GM06990 (cell line): ENCODE measurements at regions not wholly inside any gene's neighbourhood (a gene's known extent, or its start where the extent isn't known, plus 50 kb on each side); places are given as distances from the start of the nearest gene placed in this dataset.

ENCODE experiments used
- DNase-seq: peaks from one replicate; pipeline ENCODE4 v3.0.0-alpha.2; 2011; ENCODE audit not compliant: insufficient read length; ENCODE audit errors: extremely low read depth
- H3K27me3 ChIP-seq: replicated peaks from 2 replicates; pipeline ENCODE4 v1.6.0; 2011; ENCODE audit warnings: low read length; ENCODE audit not compliant: control insufficient read depth, insufficient read depth
- H3K36me3 ChIP-seq: 2 replicates; pipeline ENCODE4 v1.5.1; 2011; ENCODE audit warnings: low read length; ENCODE audit not compliant: control insufficient read depth, insufficient read depth
- H3K4me3 ChIP-seq: replicated peaks from 2 replicates; pipeline ENCODE4 v1.5.1; 2011; ENCODE audit warnings: low read depth, mild to moderate bottlenecking, control low read depth, low read length
- CTCF ChIP-seq: IDR thresholded peaks from 2 replicates; pipeline ENCODE4 v1.5.1; 2011; ENCODE audit warnings: low read length, control low read depth, mild to moderate bottlenecking, inconsistent platforms; ENCODE audit not compliant: insufficient read depth, poor library complexity, severe bottlenecking

- no peaks in the 10 kb centered on the region for H3K27me3 ChIP-seq
- TF ChIP-seq CTCF, result no peak
- H3K4me3 ChIP-seq, result no peak overlapping the region
- H3K36me3 ChIP-seq, result no peaks in the 10 kb centered on the region
- DNase-seq, result no peak
These were observed 254.3 kb upstream of the SLITRK1 start for GRCh38 chr13:84136582-84136981.

GRCh38 chr13:84132491-84132890, 250.2 kb upstream of the SLITRK1 start:
- H3K27me3 ChIP-seq, result no peaks in the 10 kb centered on the region
- H3K36me3 ChIP-seq, result no peaks in the 10 kb centered on the region
- no peak overlapping the region for H3K4me3 ChIP-seq
- no peak for TF ChIP-seq CTCF
- DNase-seq, result no peak

GRCh38 chr13:84131249-84131648, 249.0 kb upstream of the SLITRK1 start:
- TF ChIP-seq CTCF, result no peak
- Histone ChIP-seq H3K4me3 (no peak overlapping the region), H3K27me3 (no peaks in the 10 kb centered on the region), H3K36me3 (no peaks in the 10 kb centered on the region)
- DNase-seq, result no peak

- TF ChIP-seq CTCF, result no peak
- Histone ChIP-seq H3K4me3 (no peak overlapping the region), H3K27me3 (no peaks in the 10 kb centered on the region), H3K36me3 (no peaks in the 10 kb centered on the region)
- no peak for DNase-seq
These were observed 248.3 kb upstream of the SLITRK1 start for GRCh38 chr13:84130495-84131114.

- TF ChIP-seq CTCF, result no peak
- H3K4me3 ChIP-seq, result no peak overlapping the region
- DNase-seq, result no peak
- no peaks in the 10 kb centered on the region for H3K27me3 ChIP-seq
- no peaks in the 10 kb centered on the region for H3K36me3 ChIP-seq
These were observed 247.7 kb upstream of the SLITRK1 start for GRCh38 chr13:84129966-84130365.

GRCh38 chr13:84127597-84128128, 245.4 kb upstream of the SLITRK1 start:
- TF ChIP-seq CTCF, result no peak
- Histone ChIP-seq H3K27me3 (no peaks in the 10 kb centered on the region), H3K36me3 (no peaks in the 10 kb centered on the region), H3K4me3 (no peak overlapping the region)
- DNase-seq, result no peak
